GM12865 (cell line): ENCODE measurements at regions not wholly inside any gene's neighbourhood (a gene's known extent, or its start where the extent isn't known, plus 50 kb on each side); places are given as distances from the start of the nearest gene placed in this dataset.
"Not testable (repeated sequence)": the region's sequence is repeated elsewhere in the genome, so short reads cannot be mapped to it uniquely, and the experiment has no call there.

ENCODE experiments used
- DNase-seq: peaks from one replicate; pipeline ENCODE4 v3.0.0; 2010; ENCODE audit warnings: low read depth
- H3K4me3 ChIP-seq: 2 replicates; pipeline ENCODE4 v1.5.1; 2011; ENCODE audit warnings: mild to moderate bottlenecking, low read depth, low read length, control low read depth
- CTCF ChIP-seq: IDR thresholded peaks from 2 replicates; pipeline ENCODE4 v1.5.1; 2011; ENCODE audit warnings: low read length, control low read depth, low read depth, inconsistent platforms; ENCODE audit not compliant: insufficient read depth; ENCODE audit errors: missing control alignments

GRCh38 chr1:172843444-172843843 lies 184.5 kb downstream of the FASLG start:
- DNase-seq = no peak
- no peak for TF ChIP-seq CTCF
- H3K4me3 ChIP-seq = no peak overlapping the region

GRCh38 chr1:172845371-172845770 lies 186.5 kb downstream of the FASLG start:
- H3K4me3 ChIP-seq = no peak overlapping the region
- DNase-seq = peak; percentile 24
- no peak for TF ChIP-seq CTCF

GRCh38 chr1:172845865-172846264 lies 187.0 kb downstream of the FASLG start:
- no peak for DNase-seq
- TF ChIP-seq CTCF = no peak
- H3K4me3 ChIP-seq = no peak overlapping the region

GRCh38 chr1:172847814-172848213 lies 188.9 kb downstream of the FASLG start:
- DNase-seq, H3K4me3 ChIP-seq: not testable (repeated sequence)

- H3K4me3 ChIP-seq = no peak overlapping the region
- TF ChIP-seq CTCF = no peak
- DNase-seq = no peak
Observed at GRCh38 chr1:172849653-172850052, 190.8 kb downstream of the FASLG start.

- no peak for DNase-seq
- no peak overlapping the region for H3K4me3 ChIP-seq
- TF ChIP-seq CTCF = no peak
Observed at GRCh38 chr1:172851077-172851476, 192.2 kb downstream of the FASLG start.

GRCh38 chr1:172851856-172852255 lies 193.0 kb downstream of the FASLG start:
- DNase-seq = no peak
- no peak for TF ChIP-seq CTCF

GRCh38 chr1:172855983-172856382 lies 194.8 kb downstream of the TNFSF18 start:
- H3K4me3 ChIP-seq, DNase-seq: not testable (repeated sequence)

More at GRCh38 chr1:172851856-172852255, 193.0 kb downstream of the FASLG start:
- H3K4me3 ChIP-seq = no peak overlapping the region
